Fibroblast of skin of left quadriceps (primary cell): ENCODE measurements at regions not wholly inside any gene's neighbourhood (a gene's known extent, or its start where the extent isn't known, plus 50 kb on each side); places are given as distances from the start of the nearest gene placed in this dataset.

ENCODE experiments used
- DNase-seq, 2 experiments: peaks; one replicate each; pipeline ENCODE4 v3.0.0-alpha.2; 2013; ENCODE audit warnings: low read depth in 2 of 2

- no peak for DNase-seq
Observed at GRCh38 chr5:135629666-135630065, 50.9 kb upstream of the CXCL14 start.

- DNase-seq, result no peak
Observed at GRCh38 chr5:135628771-135629563, 50.2 kb upstream of the CXCL14 start.
